SK-N-MC (cell line): ENCODE measurements at regions not wholly inside any gene's neighbourhood (a gene's known extent, or its start where the extent isn't known, plus 50 kb on each side); places are given as distances from the start of the nearest gene placed in this dataset.

Experiments
- EZH2 ChIP-seq: fragments of 200-600 bp; sonication (generic); IDR thresholded peaks from one replicate; pipeline ENCODE4 v1.6.1; 2017; ENCODE audit warnings: antibody characterized with exemption
- FOXP2 ChIP-seq: optimal IDR thresholded peaks from 2 replicates; pipeline ENCODE3; 2011; ENCODE audit warnings: mild to moderate bottlenecking, moderate library complexity; ENCODE audit not compliant: insufficient read depth; ENCODE audit errors: extremely low read length, control extremely low read depth
- POLR2AphosphoS5 ChIP-seq: IDR thresholded peaks from 2 replicates; pipeline ENCODE4 v1.6.1; 2012; ENCODE audit warnings: mild to moderate bottlenecking, low read depth, low read length, borderline replicate concordance

DNA sequence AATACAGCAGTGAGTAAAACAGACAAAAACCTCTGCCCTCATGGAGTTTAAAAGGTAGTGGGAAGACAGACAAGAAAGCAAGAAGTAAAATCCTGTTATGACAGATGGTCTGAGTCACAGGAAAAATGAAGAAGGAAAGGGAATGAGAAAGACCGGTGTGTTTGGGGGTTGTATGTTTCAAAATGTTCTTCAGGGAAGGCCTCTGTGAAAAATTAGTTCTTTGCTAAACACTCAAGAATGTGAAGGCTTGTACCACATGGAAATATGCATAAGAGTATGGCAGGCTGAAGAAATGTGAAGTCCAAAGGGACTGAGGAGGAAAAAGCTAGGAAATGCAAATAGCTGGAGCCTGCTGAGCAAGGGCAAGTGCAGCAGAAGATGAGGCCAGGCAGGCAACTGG, 315.9 kb upstream of the SEMA3A start:
- TF ChIP-seq EZH2 = no peak
- no peak for TF ChIP-seq POLR2AphosphoS5
- no peak for TF ChIP-seq FOXP2
